ENCODE measurements at regions not wholly inside any gene's neighbourhood (a gene's known extent, or its start where the extent isn't known, plus 50 kb on each side); places are given as distances from the start of the nearest gene placed in this dataset.
A peak's percentile ranks its signal among the peaks of the same experiment; 100 is the strongest.

DNA sequence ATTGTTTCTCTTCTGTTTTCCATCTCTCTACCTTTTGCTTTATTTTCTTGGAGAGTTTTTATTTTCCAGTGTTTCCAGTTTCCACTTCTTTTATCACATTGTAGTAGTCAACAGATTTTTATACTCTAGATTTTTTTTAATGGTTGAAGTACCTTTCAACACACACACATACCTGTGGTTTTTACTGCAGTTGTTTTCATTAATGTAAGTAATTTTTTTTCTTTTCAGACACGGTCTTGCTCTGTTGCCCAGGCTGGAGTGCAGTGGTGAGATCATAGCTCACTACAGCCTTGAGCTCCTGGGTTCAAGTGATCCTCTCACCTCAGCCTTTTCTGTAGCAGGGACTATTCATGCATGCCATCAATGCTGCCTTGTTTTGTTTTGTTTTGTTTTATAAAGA, 472.5 kb upstream of the SGO1 start:
- no peak for TF ChIP-seq EZH2 (IDR thresholded peaks at IDR 0.05; ENCODE audit: insufficient read depth, poor library complexity, severe bottlenecking)
- TF ChIP-seq EZH2phosphoT487 (IDR thresholded peaks at IDR 0.05; ENCODE audit: insufficient read depth, low read depth), result no peak
- 48 to 62% methylated on average over 1 of the region's 1 CpG for WGBS, 2 experiments (ENCODE audit: low coverage in 1 of 2, low lambda C conversion rate in 2 of 2, missing lambda C conversion rate in 2 of 2)
- no peaks in the 10 kb centered on the region for H3K9me3 ChIP-seq (ENCODE audit: low read depth)
- DNase-seq, result no peak
- H3K9me2 ChIP-seq (ENCODE audit: insufficient read depth), result no peaks in the 10 kb centered on the region
- no peak overlapping the region for H3K9ac ChIP-seq
- H3K36me3 ChIP-seq (ENCODE audit: low read depth), result no peaks in the 10 kb centered on the region
- H3K79me2 ChIP-seq (ENCODE audit: insufficient read depth), result no peaks in the 10 kb centered on the region
- no peak overlapping the region for H2AFZ ChIP-seq
- no peak overlapping the region for H3K27ac ChIP-seq
- H4K20me1 ChIP-seq (ENCODE audit: insufficient read depth), result no peaks in the 10 kb centered on the region
- H3F3A ChIP-seq (ENCODE audit: insufficient read depth), result no peaks in the 10 kb centered on the region
- H3K4me3 ChIP-seq, result no peak overlapping the region
- no peaks in the 10 kb centered on the region for H3K27me3 ChIP-seq (replicated peaks; ENCODE audit: insufficient read depth)
- H3K4me1 ChIP-seq (ENCODE audit: insufficient read depth), result no peaks in the 10 kb centered on the region
- in situ Hi-C loops (cut with MboI), result no loop called here
- no peak overlapping the region for H3K4me2 ChIP-seq (ENCODE audit: unreplicated experiment)

DNA sequence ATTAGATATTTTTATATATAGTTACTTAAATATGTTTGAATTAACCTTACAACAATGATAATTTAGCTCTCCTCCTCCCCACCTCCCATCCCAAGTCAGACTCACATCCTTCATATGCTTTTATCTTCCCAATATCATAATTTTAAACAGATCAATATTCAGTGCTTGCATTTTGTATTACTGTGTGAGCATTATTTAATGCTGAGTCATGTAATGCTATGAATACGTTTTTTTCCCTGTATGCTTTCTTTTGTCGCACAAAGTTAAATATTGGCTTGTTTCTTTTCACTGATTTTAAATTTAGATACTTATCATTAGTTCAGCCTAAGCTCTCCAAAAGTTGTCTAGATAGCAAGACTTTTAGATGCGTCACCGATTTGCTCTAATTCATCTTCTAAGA, 471.6 kb upstream of the SGO1 start:
- Histone ChIP-seq H3F3A (ENCODE audit: insufficient read depth) (no peaks in the 10 kb centered on the region), H3K79me2 (ENCODE audit: insufficient read depth) (no peaks in the 10 kb centered on the region), H3K27ac (no peak overlapping the region), H3K4me2 (ENCODE audit: unreplicated experiment) (no peak overlapping the region), H4K20me1 (ENCODE audit: insufficient read depth) (no peaks in the 10 kb centered on the region), H3K9me3 (ENCODE audit: low read depth) (no peaks in the 10 kb centered on the region), H2AFZ (no peak overlapping the region), H3K9ac (no peak overlapping the region), H3K4me3 (no peak overlapping the region), H3K9me2 (ENCODE audit: insufficient read depth) (no peaks in the 10 kb centered on the region), H3K27me3 (replicated peaks; ENCODE audit: insufficient read depth) (no peaks in the 10 kb centered on the region), H3K36me3 (ENCODE audit: low read depth) (no peaks in the 10 kb centered on the region), H3K4me1 (ENCODE audit: insufficient read depth) (no peaks in the 10 kb centered on the region)
- in situ Hi-C loops (cut with MboI), result no loop called here
- DNase-seq, result no peak
- TF ChIP-seq EZH2 (IDR thresholded peaks at IDR 0.05; ENCODE audit: insufficient read depth, poor library complexity, severe bottlenecking), result no peak
- no peak for TF ChIP-seq EZH2phosphoT487 (IDR thresholded peaks at IDR 0.05; ENCODE audit: insufficient read depth, low read depth)
- WGBS, 2 experiments (ENCODE audit: low coverage in 1 of 2, low lambda C conversion rate in 2 of 2, missing lambda C conversion rate in 2 of 2), result 87 to 88% methylated on average over 4 of the region's 4 CpGs

DNA sequence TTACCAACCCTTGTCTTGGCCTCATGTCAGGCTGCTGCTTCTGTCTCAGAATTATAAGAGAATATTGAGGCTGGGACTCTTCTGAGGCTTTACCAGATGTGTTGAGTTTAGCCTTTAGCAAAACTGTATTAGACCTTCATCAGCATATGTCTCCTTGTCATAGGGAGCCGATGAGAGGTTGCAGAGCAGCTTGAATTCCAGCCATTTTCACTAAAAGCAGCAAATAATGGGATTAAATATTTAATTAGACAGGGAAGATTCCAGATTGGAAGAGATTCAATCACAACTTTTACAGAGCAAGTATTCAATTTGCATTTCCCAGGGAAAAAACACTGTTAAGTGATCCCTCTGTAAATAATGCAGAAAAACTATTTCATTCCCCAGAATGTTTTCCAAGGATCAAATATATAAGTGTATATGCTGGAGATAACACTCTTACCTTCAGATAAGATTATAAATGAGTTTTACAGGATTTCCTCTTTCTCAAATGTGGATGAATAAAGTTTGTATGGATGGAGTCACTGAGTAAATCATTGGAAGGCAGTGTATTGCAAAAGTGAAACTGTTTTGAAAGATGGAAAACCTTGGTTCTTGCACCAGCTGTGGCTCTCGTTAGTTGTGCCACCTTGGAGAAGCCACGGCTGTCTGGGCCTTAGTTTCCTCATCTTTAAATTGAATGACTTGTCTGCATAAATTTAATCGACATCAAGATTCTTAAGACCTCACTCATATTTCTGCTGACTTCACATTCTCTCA, 466.4 kb upstream of the SGO1 start:
- TF ChIP-seq EZH2 (IDR thresholded peaks at IDR 0.05; ENCODE audit: insufficient read depth, poor library complexity, severe bottlenecking) (no peak), EZH2phosphoT487 (IDR thresholded peaks at IDR 0.05; ENCODE audit: insufficient read depth, low read depth) (no peak)
- in situ Hi-C loops (cut with MboI), result no loop called here

DNA sequence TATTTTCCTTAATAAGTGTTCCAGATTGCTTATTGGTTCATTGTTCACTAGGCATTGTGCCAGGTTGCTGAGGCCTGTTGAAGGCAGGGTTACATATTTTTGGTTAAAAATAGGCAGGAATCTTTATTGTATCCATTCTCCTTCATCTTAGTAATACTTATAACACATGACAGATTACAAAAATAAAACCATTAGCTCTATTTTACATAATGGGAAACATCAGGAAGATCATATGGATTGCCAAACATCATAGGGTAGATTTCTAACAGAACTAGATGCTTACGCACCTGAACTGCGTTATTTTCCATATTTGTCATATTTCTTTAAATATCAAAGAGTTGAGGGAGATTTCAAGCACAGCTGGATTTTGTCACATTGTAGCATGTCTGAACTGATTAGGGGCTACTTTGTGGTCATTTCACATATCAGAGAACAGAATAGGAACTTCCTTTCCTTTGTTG, 462.9 kb upstream of the SGO1 start:
- Histone ChIP-seq H3K4me3 (no peak overlapping the region), H3K36me3 (ENCODE audit: low read depth) (no peaks in the 10 kb centered on the region), H3K9me3 (ENCODE audit: low read depth) (no peaks in the 10 kb centered on the region), H4K20me1 (ENCODE audit: insufficient read depth) (no peaks in the 10 kb centered on the region), H3K4me1 (ENCODE audit: insufficient read depth) (peaks cover 31% of the 10 kb centered on the region), H3K4me2 (ENCODE audit: unreplicated experiment) (peak overlapping the region; percentile 74), H3K27ac (peak overlapping the region; percentile 50), H3K9me2 (ENCODE audit: insufficient read depth) (no peaks in the 10 kb centered on the region), H3F3A (ENCODE audit: insufficient read depth) (peaks cover 26% of the 10 kb centered on the region), H2AFZ (no peak overlapping the region), H3K79me2 (ENCODE audit: insufficient read depth) (no peaks in the 10 kb centered on the region), H3K27me3 (replicated peaks; ENCODE audit: insufficient read depth) (no peaks in the 10 kb centered on the region), H3K9ac (no peak overlapping the region)
- 89 to 94% methylated on average over 2 of the region's 2 CpGs for WGBS, 2 experiments (ENCODE audit: low coverage in 1 of 2, low lambda C conversion rate in 2 of 2, missing lambda C conversion rate in 2 of 2)
- peak; percentile 39 for DNase-seq
- in situ Hi-C loops (cut with MboI), result no loop called here
- TF ChIP-seq EZH2phosphoT487 (IDR thresholded peaks at IDR 0.05; ENCODE audit: insufficient read depth, low read depth), result no peak
- TF ChIP-seq EZH2 (IDR thresholded peaks at IDR 0.05; ENCODE audit: insufficient read depth, poor library complexity, severe bottlenecking), result no peak

More for the DNA sequence above, 466.4 kb upstream of the SGO1 start:
- Histone ChIP-seq H3K27ac (no peak overlapping the region), H3K4me1 (ENCODE audit: insufficient read depth) (peaks cover 24% of the 10 kb centered on the region), H3K9me2 (ENCODE audit: insufficient read depth) (no peaks in the 10 kb centered on the region), H3K9me3 (ENCODE audit: low read depth) (no peaks in the 10 kb centered on the region), H3K27me3 (replicated peaks; ENCODE audit: insufficient read depth) (no peaks in the 10 kb centered on the region), H3K79me2 (ENCODE audit: insufficient read depth) (no peaks in the 10 kb centered on the region), H2AFZ (peak overlapping the region; percentile 42), H3K9ac (no peak overlapping the region), H3K4me2 (ENCODE audit: unreplicated experiment) (no peak overlapping the region), H3F3A (ENCODE audit: insufficient read depth) (peaks cover 17% of the 10 kb centered on the region), H3K4me3 (peak overlapping the region; percentile 20; the same call in 1 of the 2 replicates), H4K20me1 (ENCODE audit: insufficient read depth) (no peaks in the 10 kb centered on the region), H3K36me3 (ENCODE audit: low read depth) (no peaks in the 10 kb centered on the region)
- DNase-seq, result peak; percentile 14
- WGBS, 2 experiments (ENCODE audit: low coverage in 1 of 2, low lambda C conversion rate in 2 of 2, missing lambda C conversion rate in 2 of 2), result 48 to 54% methylated on average over 4 of the region's 4 CpGs
